ENCODE measurements at regions not wholly inside any gene's neighbourhood (a gene's known extent, or its start where the extent isn't known, plus 50 kb on each side); places are given as distances from the start of the nearest gene placed in this dataset.

DNA sequence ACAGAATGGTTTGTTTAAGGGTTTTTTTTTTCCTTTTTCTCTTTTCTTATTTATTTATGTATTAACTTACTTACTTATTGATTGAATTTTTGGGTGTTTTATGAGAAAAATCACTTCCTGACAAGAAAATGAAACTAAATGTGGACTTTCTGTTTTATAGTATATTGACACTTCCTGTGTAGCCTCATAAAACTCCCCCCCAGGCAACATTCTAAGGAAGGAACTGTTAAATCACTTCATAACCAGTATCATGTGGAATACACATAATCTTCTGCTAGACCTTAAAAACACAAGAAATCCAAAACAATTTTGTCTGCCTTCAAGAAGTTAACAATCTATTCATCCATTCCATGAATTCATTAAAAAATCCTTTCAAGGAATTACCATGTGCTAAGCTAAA, 164.1 kb upstream of the TOM1L1 start:
- Histone ChIP-seq H2AK5ac (ENCODE audit: low read depth, low read length) (no peak overlapping the region), H3K18ac (ENCODE audit: extremely low read depth, low read length) (no peak overlapping the region), H4K5ac (ENCODE audit: insufficient read length, low read depth, low read length) (no peak overlapping the region), H3K4me2 (ENCODE audit: insufficient read depth in 1 of 2, low read depth in 2 of 2, low read length in 2 of 2) (no peak overlapping the region), H4K8ac (ENCODE audit: extremely low read depth, insufficient read depth, low read length) (no peak overlapping the region), H4K20me1 (replicated peaks in 1 of 2; ENCODE audit: control insufficient read depth in 1 of 2, insufficient read depth in 2 of 2, low read length in 2 of 2) (no peaks in the 10 kb centered on the region), H2BK120ac (replicated peaks; ENCODE audit: low read depth, low read length) (no peak overlapping the region), H3K56ac (replicated peaks; ENCODE audit: insufficient read length, low read depth, low read length) (no peak overlapping the region), H3K79me1 (ENCODE audit: low read depth, low read length) (no peaks in the 10 kb centered on the region), H2BK12ac (ENCODE audit: low read depth, low read length) (no peak overlapping the region), H3K23ac (ENCODE audit: insufficient read length) (no peak overlapping the region), H2AFZ (ENCODE audit: low read length) (no peak overlapping the region), H3K9ac (replicated peaks in 1 of 4; ENCODE audit: extremely low read depth in 1 of 4, low read depth in 3 of 4, low read length in 3 of 4) (no peak overlapping the region), H3K4me3 (ENCODE audit: extremely low read depth in 1 of 4, insufficient read depth in 2 of 4, low read depth in 3 of 4, low read length in 4 of 4) (no peak overlapping the region), H3K4me1 (replicated peaks in 1 of 4; ENCODE audit: control insufficient read depth in 3 of 4, insufficient read depth in 4 of 4, low read length in 3 of 4) (no peaks in the 10 kb centered on the region), H3K27me3 (replicated peaks in 1 of 4; ENCODE audit: control insufficient read depth in 3 of 4, extremely low read depth in 1 of 4, insufficient read depth in 3 of 4, low read length in 3 of 4) (no peaks in the 10 kb centered on the region), H4K91ac (replicated peaks; ENCODE audit: insufficient read length, low read length) (no peak overlapping the region), H2BK5ac (ENCODE audit: low read depth, low read length) (no peak overlapping the region), H3K27ac (ENCODE audit: low read depth, low read length) (no peak overlapping the region), H3K23me2 (ENCODE audit: low read depth, low read length) (no peaks in the 10 kb centered on the region), H2BK15ac (ENCODE audit: low read length) (no peak overlapping the region), H3K36me3 (ENCODE audit: control insufficient read depth in 2 of 4, insufficient read depth in 4 of 4, low read length in 3 of 4) (no peaks in the 10 kb centered on the region; a peak in 1 of 8 replicates), H3K79me2 (ENCODE audit: control insufficient read depth in 1 of 2, insufficient read depth in 2 of 2, low read length in 2 of 2) (no peaks in the 10 kb centered on the region), H3K4ac (replicated peaks; ENCODE audit: insufficient read length, low read depth, low read length) (no peak overlapping the region), H3K14ac (ENCODE audit: insufficient read length) (no peak overlapping the region), H3K9me3 (ENCODE audit: insufficient read depth in 2 of 2, low read depth in 1 of 2, low read length in 1 of 2) (peaks cover 3% of the 10 kb centered on the region in 2 experiments; a peak in 2 of 4 replicates), H2BK20ac (ENCODE audit: low read length) (no peak overlapping the region)
- FAIRE-seq (no peak), DNase-seq (ENCODE audit: low read depth in 1 of 2, low spot score in 2 of 2) (no peak)
- TF ChIP-seq TBP (IDR thresholded peaks at IDR 0.05; ENCODE audit: low read depth, low read length) (no peak), POLR2AphosphoS5 (IDR thresholded peaks at IDR 0.05; ENCODE audit: low read depth, low read length) (no peak), KDM4A (IDR thresholded peaks at IDR 0.05; ENCODE audit: low read depth, low read length, severe bottlenecking) (no peak), MAFK (IDR thresholded peaks at IDR 0.05; ENCODE audit: low read depth, low read length) (no peak), POLR2A (IDR thresholded peaks at IDR 0.05; ENCODE audit: control extremely low read depth in 1 of 2, low read depth in 2 of 2, low read length in 2 of 2) (no peak), TAF1 (IDR thresholded peaks at IDR 0.05; ENCODE audit: low read depth, low read length) (no peak)
- ChIA-PET CTCF (ENCODE audit: partially characterized antibody) (interaction anchor here (1.2 kb wide), 1 partner anchor 14 kb away, joined by 3 read pairs; no protein-coding TSS in a partner anchor), POLR2A (ENCODE audit: partially characterized antibody) (no interaction called here)
